ENCODE measurements at regions not wholly inside any gene's neighbourhood (a gene's known extent, or its start where the extent isn't known, plus 50 kb on each side); places are given as distances from the start of the nearest gene placed in this dataset.

DNA sequence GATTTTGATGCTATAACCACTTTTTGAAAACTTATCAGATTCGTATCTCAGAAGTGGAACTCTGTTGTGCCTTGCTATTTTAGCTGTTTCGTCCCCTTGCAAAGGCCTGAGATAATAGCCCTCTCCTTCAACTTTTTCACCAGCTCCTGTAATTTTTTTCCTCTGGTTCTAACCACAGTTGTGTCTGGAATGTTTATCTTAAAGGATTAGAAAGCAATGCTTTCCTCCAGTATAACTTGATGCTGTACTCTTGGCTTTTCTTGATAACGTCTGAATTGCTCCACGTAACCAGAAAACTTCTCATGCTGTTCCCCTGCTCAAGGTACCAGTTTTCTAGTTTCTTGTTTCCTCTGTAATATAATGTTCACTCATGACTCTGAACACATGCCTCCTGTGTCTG lies 209.4 kb downstream of the DTWD2 start:
- no peak for DNase-seq (ENCODE audit: low read depth)
- TF ChIP-seq, protein P1, sequence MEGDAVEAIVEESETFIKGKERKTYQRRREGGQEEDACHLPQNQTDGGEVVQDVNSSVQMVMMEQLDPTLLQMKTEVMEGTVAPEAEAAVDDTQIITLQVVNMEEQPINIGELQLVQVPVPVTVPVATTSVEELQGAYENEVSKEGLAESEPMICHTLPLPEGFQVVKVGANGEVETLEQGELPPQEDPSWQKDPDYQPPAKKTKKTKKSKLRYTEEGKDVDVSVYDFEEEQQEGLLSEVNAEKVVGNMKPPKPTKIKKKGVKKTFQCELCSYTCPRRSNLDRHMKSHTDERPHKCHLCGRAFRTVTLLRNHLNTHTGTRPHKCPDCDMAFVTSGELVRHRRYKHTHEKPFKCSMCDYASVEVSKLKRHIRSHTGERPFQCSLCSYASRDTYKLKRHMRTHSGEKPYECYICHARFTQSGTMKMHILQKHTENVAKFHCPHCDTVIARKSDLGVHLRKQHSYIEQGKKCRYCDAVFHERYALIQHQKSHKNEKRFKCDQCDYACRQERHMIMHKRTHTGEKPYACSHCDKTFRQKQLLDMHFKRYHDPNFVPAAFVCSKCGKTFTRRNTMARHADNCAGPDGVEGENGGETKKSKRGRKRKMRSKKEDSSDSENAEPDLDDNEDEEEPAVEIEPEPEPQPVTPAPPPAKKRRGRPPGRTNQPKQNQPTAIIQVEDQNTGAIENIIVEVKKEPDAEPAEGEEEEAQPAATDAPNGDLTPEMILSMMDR (IDR thresholded peaks at IDR 0.05; ENCODE audit: insufficient read depth, low read length), result no peak
- H3K4me3 ChIP-seq (ENCODE audit: low read depth, low read length), result no peak overlapping the region

DNA sequence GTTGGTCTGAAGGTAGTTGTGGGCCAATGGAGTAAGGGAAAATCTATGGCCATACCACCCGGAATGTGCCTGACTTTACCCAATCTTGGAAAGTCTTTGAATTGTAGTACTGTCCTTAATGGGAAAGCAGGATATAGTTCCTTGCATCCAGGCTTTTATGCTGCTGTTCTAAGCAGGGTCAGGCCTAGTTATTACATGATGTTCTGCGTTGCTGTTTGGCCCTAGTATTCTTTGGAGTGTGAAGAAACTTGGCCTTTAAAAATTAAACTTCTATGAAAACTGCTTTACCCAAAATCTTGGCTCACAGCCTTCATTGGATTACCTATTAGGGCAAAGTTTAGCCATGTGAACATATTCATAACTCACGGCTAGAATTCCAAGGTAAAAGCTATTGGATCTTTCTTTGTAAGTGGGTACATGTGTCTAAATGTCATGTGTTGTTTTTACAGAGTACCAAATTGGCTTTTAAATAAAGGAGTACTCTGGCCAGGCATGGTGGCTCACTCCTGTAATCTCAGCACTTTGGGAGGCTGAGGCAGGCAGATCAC lies 211.1 kb downstream of the DTWD2 start:
- H3K4me3 ChIP-seq (ENCODE audit: low read depth, low read length), result no peak overlapping the region
- DNase-seq (ENCODE audit: low read depth), result no peak
- TF ChIP-seq, protein P1 (IDR thresholded peaks at IDR 0.05; ENCODE audit: insufficient read depth, low read length), result no peak

DNA sequence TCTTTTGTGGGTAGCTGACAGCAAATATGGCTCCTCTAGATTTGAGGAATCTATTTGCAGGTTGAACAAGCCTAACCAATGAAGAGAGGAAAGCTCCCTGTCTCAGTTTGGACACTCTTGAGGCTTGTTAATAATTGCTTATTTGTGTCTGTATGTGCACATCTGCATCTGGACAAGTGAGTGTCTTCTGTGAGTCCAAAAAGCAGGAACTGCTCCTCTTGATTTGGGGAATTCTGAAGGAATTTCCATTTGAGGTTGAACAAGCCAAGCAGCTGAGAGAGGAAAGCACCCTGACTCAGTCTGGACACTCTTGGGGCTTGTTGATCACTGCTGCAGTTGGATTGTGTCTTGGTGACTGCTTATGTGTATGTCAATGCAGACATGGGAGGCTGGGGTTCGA lies 211.6 kb downstream of the DTWD2 start:
- TF ChIP-seq, protein P1 (IDR thresholded peaks at IDR 0.05; ENCODE audit: insufficient read depth, low read length), result no peak
- no peak overlapping the region for H3K4me3 ChIP-seq (ENCODE audit: low read depth, low read length)
- no peak for DNase-seq (ENCODE audit: low read depth)

DNA sequence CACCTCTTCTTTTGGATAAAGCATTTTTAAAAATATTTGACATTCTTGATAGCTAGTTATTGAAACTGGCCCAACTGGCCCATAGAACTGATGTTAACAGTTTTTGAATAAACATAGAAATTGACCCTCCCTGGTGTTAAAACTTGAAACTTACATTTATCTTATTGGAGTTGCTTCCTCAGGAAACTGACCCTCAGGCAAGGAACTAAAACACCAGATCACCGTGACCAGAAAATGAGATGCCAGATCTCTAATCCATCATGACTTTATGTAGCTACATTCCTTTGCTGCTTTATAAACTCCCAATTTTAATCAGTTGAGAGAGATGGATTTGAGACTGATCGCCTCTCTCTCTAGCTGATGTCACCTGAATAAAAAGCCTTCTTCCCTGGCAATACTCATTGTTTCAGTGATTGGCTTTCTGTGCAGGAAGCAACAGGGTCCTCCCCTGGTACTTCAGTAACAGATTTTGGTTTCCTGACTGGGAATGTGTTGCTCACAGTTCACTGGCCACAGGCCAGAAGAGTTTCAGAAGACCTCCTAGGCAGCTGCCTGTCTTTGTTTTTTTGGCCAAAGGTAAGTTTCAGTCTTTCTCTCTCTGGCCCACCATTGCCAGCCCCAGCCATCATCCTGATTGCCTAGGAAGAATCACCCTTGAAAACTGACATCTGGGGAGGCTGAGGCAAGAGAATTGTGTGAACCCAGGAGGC lies 212.4 kb downstream of the DTWD2 start:
- H3K4me3 ChIP-seq (ENCODE audit: low read depth, low read length), result no peak overlapping the region
- DNase-seq (ENCODE audit: low read depth), result no peak
- TF ChIP-seq, protein P1 (IDR thresholded peaks at IDR 0.05; ENCODE audit: insufficient read depth, low read length), result no peak

DNA sequence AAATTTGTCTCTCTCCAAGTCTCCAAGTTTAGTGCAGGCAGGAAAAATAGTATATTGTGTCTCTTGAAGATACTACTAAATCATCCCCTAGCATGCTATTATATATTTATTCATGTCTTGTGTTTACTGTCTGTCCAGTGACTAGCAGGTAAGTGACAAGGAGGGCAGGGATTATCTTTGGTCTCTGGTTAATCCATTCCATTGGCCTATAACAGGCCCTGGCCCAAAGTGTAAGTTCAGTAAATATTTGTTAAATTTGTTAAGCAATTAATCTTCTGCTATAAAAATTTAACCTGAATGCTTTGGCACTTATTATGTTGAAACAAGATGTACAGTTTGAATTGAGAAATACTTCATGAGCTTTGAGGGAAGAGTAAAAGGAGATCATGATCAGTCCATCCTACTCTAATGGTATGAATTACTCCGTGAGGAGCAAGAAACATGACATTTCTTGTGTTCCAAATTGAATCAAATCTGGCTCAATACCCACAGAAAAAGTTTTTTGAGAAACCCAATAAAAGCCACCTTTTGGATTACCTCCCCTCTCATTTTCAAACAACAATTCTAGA lies 219.7 kb downstream of the DTWD2 start:
- no peak overlapping the region for H3K4me3 ChIP-seq (ENCODE audit: low read depth, low read length)
- no peak for DNase-seq (ENCODE audit: low read depth)
- TF ChIP-seq, protein P1 (IDR thresholded peaks at IDR 0.05; ENCODE audit: insufficient read depth, low read length), result no peak

DNA sequence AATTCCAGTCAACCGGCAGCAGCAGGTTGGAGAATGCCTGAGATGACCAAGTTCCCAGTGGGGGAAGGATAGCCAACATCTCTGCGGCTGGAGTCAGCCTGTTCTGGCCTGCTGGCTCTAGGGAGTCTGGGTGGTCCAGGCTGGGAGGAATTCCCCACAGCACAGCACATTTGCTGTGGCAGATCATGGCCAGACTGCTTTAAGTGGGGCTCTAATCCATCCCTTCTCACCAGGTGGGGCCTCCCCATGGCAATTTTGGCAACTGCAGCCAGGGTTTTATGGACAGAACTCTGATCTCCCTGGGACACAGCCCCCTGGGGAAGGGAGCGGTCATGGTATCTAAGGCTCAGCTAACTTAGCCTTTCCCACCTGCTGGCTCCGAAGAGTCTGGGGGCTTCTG lies 226.1 kb downstream of the DTWD2 start:
- TF ChIP-seq, protein P1 (IDR thresholded peaks at IDR 0.05; ENCODE audit: insufficient read depth, low read length), result no peak
- no peak overlapping the region for H3K4me3 ChIP-seq (ENCODE audit: low read depth, low read length)
- DNase-seq (ENCODE audit: low read depth), result no peak

Measured in fibroblast of the aortic adventitia (primary cell).